Stimulated activated CD4-positive, alpha-beta T cell treated with anti-CD3 and anti-CD28 coated beads, Interleukin-4, amount 100 ng/mL, for 48 hours (primary cell): ENCODE measurements at regions not wholly inside any gene's neighbourhood (a gene's known extent, or its start where the extent isn't known, plus 50 kb on each side); places are given as distances from the start of the nearest gene placed in this dataset.
"Not testable (repeated sequence)": the region's sequence is repeated elsewhere in the genome, so short reads cannot be mapped to it uniquely, and the experiment has no call there.

Experiments used
- DNase-seq, 2 donors: peaks; one replicate each; pipeline ENCODE4 v3.0.0-alpha.2; 2020; ENCODE audit warnings: low read depth in 2 of 2

- not testable (repeated sequence) for DNase-seq
Measured at GRCh38 chr2:89293399-89293798, 601.9 kb downstream of the RPIA start.

DNA sequence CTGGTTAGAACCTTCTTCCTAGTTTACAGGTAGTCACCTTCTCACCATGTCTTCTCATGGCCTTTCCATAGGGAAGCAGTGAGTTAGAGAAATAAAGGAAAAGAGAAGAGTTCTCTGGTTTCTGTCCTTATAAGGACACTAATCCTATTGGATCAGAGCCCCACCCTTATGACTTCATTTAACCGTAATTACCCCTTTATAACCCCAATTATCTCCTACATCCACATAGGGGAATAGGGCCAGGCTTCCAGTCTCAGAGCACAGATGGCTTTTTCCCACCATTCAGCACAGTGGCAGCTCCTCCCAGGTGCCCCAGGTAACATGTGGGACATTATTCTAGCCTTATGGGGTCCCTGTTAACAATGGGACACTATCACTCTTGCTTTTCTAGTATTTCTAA is 602.9 kb downstream of the RPIA start:
- not testable (repeated sequence) for DNase-seq

- DNase-seq, result not testable (repeated sequence)
Measured at GRCh38 chr2:89296820-89297398, 605.4 kb downstream of the RPIA start.

- DNase-seq, result not testable (repeated sequence)
Measured at GRCh38 chr2:89299196-89299595, 607.7 kb downstream of the RPIA start.

DNA sequence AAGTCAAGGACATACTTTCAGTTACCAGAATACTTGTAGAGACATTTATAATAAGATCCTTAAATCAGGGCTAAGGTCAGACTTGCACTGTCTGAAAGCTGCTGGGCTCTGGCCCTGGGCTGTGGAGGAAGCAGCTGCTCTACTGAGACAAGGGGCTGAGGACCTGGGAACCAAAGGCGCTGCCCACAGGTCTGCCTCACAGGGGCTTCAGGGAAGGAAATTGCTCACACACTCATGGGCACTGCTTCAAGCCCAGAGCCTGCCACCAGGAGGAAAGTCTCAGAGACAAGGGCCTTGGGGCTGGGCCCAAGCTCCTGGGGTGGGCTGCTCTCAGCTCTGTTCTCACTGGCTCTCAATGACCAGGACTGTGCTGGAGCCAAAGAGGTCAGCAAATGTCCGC is 614.1 kb downstream of the RPIA start:
- DNase-seq, result not testable (repeated sequence)

GRCh38 chr2:89306869-89307637 is 615.6 kb downstream of the RPIA start:
- not testable (repeated sequence) for DNase-seq

- DNase-seq, result not testable (repeated sequence)
Measured at GRCh38 chr2:89318990-89319389, 627.5 kb downstream of the RPIA start.

DNA sequence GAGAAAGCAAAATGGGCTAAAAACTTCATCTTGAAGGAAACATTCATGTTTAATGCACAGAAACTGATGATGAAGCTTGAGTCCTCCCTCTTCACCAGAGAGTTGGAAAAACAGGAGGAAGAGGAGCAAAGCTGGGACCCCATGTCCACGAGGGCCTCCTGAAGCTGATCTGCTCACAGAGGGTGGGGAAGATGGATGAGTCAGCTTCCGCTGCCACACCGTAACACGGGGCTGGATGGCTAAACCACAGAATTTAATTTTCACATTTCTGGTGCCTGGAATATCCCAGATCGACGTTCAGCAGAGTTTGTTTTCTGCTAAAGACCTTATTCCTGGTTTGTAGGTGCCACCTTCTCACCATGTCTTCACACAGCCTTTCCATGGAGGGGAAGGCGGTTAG is 634.4 kb downstream of the RPIA start:
- not testable (repeated sequence) for DNase-seq

- not testable (repeated sequence) for DNase-seq
Measured at GRCh38 chr2:89326455-89326854, 635.0 kb downstream of the RPIA start.

DNA sequence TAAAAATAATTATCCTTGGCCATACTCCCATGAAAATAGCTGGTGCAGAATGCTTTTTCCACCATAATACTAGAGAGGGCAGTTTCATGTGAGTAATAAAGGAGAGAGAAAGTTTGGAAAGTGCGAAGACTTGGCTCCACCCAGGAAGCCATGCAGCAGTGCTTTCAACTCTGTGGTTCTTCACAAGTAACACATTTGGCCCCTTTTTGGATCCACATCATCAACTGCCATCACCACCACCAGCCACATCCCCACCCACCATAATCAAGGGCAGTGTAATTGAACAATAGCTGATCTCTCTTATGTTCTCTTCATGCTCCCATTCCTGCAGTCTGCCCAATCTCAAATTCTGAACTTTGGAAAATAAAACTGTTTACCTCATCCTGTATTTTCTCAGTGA is 637.3 kb downstream of the RPIA start:
- DNase-seq, result not testable (repeated sequence)
